ENCODE measurements at regions not wholly inside any gene's neighbourhood (a gene's known extent, or its start where the extent isn't known, plus 50 kb on each side); places are given as distances from the start of the nearest gene placed in this dataset.

DNA sequence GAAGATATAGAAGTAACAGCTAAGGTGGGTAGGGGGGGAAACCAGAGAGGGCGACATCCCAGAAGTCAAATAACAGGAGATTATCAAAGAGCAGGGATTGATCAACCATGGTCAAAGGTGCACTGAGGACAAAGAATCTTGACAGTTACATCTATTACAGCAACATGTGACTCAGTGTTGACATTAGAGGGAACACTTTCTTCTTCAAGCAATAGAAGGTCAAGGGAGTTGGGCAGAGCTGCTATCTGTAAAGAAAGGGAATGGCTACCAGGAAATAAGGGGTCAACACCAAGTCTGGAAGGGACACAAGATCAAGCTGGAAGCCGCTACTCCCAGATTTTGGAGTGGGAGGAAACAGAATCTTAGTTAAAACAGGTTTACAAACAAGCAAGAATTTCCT, 611.0 kb downstream of the TSN start:
- no peak for TF ChIP-seq FOXK2 (IDR thresholded peaks at IDR 0.05)
- TF ChIP-seq BHLHE40 (IDR thresholded peaks at IDR 0.05; ENCODE audit: borderline replicate concordance), result no peak
- no peak for TF ChIP-seq SUZ12 (IDR thresholded peaks at IDR 0.05)
- TF ChIP-seq SP1 (IDR thresholded peaks at IDR 0.05), result no peak
- TF ChIP-seq, protein P1, sequence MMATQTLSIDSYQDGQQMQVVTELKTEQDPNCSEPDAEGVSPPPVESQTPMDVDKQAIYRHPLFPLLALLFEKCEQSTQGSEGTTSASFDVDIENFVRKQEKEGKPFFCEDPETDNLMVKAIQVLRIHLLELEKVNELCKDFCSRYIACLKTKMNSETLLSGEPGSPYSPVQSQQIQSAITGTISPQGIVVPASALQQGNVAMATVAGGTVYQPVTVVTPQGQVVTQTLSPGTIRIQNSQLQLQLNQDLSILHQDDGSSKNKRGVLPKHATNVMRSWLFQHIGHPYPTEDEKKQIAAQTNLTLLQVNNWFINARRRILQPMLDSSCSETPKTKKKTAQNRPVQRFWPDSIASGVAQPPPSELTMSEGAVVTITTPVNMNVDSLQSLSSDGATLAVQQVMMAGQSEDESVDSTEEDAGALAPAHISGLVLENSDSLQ (IDR thresholded peaks at IDR 0.05), result no peak
- no peak for TF ChIP-seq ZNF384 (IDR thresholded peaks at IDR 0.05)
- no peak for TF ChIP-seq FOXM1 (IDR thresholded peaks at IDR 0.05; ENCODE audit: borderline replicate concordance)
- TF ChIP-seq ELF4 (IDR thresholded peaks at IDR 0.05), result no peak
- TF ChIP-seq FOXA1 (IDR thresholded peaks at IDR 0.05), result no peak
- no peak for TF ChIP-seq TARDBP (IDR thresholded peaks at IDR 0.05)
- no peak for TF ChIP-seq LEF1 (IDR thresholded peaks at IDR 0.05; ENCODE audit: borderline replicate concordance)
- TF ChIP-seq ARNT (IDR thresholded peaks at IDR 0.05), result no peak
- TF ChIP-seq CTBP1 (IDR thresholded peaks at IDR 0.05; ENCODE audit: borderline replicate concordance), result no peak

All from HEK293T (cell line).